ENCODE measurements at regions not wholly inside any gene's neighbourhood (a gene's known extent, or its start where the extent isn't known, plus 50 kb on each side); places are given as distances from the start of the nearest gene placed in this dataset.
"Not testable (repeated sequence)": the region's sequence is repeated elsewhere in the genome, so short reads cannot be mapped to it uniquely, and the experiment has no call there.

DNA sequence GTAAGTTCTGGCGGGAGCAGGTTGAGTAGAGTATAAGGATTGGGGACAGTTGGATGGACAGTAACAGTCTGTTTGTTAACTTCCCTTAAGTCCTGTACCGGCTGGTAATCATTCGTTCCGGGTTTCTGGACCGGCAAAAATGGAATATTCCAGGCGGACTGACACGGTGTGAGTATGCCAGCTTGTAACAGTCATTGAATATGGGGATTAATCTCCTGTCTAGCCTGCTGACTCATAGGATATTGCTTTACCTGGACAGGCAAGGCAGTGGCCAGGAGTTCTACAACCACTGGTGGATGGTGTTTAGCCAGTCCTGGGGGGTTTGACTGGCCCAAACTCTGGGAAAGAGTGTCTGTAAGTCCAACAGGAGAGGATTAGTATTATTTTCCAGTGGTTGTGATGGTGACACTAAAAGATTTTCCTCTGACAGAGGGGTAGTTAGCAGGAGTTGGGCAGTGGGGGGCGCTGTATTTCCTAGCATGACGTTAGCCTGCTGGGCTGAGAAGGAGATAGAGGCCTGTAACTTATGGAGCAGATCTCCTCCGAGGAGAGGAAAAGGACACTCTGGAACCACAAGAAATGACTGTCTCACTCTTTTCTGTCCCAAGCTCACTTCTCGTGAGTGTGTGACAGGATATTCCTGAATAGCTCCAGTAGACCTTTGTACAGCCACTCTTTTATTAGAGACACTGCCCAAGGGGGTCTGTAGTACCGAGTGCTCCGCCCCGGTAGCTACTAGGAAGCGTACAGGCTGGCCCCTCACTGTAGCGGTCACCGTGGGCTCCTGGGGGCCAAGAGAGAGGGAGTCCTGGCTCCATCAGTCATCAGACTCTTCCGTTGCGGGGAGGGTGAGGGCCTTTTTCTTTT lies 152.2 kb downstream of the TRIM27 start:
- DNase-seq, result no peak

- DNase-seq, result no peak
Observed at GRCh38 chr6:28772480-28773381, 151.1 kb downstream of the TRIM27 start.

GRCh38 chr6:28774292-28775051 lies 149.3 kb downstream of the TRIM27 start:
- DNase-seq, result no peak

- no peak for DNase-seq
Observed at GRCh38 chr6:28775052-28775376, 148.8 kb downstream of the TRIM27 start.

- DNase-seq, result no peak
Observed at GRCh38 chr6:28775405-28776129, 148.2 kb downstream of the TRIM27 start.

- no peak for DNase-seq
Observed at GRCh38 chr6:28776269-28777146, 147.3 kb downstream of the TRIM27 start.

DNA sequence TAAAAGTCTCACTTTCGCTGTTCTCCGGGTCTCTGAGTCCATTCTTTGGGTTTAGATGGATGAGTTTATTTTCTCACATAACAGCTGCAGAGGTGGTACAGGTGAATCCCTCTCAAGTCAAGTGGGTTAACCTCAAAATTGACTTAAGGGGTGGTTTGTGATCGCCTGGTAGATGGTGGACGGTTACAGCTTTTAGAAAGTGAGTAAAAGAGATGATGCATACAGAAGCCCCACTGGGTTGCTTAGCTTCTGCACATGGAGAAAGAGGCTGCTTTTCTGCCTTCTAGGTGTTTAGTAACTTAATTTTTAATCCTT lies 146.7 kb downstream of the TRIM27 start:
- no peak for DNase-seq

DNA sequence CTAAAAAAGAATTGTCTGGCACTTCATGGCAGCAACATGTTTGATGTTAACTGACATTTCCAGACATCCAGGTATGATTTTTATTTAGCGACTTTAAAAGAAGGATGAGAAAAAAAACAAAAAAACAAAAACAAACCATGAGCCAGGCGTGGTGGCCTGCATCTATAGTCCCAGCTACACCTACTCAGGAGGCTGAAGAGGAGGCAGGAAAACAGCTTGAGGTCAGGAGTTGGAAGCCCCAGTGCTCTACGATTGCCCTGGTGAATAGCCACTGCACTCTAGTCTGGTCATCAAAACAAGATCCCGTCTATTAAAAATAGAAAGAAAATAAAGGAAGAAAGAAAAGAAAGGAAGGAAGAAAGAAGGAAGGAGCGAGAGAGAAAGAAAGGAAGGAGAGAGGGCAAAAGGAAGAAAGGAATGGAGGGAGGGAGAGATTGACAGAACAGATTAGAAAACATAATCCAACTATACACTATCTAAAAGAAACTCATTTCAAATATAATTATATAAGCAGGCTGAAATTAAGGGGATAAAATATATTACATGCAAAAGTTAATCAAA lies 141.6 kb downstream of the TRIM27 start:
- DNase-seq, result no peak

GRCh38 chr6:28785962-28786679 lies 137.7 kb downstream of the TRIM27 start:
- no peak for DNase-seq

DNA sequence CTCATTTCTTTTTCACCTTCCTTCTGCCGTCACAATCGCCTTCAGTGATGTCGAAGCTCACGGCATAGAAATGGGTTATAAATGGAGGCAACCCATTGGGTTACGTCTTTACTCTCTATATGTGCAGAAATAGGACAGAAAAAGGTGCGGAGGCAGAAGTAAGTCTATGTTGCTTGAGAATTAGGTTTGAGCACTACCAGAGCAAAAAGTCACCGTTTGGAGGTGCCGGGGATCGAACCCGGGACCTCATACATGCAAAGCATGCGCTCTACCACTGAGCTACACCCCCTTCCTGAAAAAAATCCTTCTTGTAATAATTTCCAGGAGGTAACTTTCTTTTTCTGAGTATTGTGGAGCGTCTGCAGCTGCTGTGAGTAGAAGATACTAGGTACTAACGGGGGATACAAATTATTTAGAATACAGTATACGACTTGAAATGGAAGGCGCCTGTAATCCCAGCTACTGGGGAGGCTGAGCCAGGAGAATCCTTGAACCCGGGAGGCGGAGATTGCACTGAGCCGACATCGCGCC lies 134.2 kb downstream of the TRIM27 start:
- DNase-seq, result peak; percentile 72

- no peak for DNase-seq
Observed at GRCh38 chr6:28791002-28791383, 132.8 kb downstream of the TRIM27 start.

DNA sequence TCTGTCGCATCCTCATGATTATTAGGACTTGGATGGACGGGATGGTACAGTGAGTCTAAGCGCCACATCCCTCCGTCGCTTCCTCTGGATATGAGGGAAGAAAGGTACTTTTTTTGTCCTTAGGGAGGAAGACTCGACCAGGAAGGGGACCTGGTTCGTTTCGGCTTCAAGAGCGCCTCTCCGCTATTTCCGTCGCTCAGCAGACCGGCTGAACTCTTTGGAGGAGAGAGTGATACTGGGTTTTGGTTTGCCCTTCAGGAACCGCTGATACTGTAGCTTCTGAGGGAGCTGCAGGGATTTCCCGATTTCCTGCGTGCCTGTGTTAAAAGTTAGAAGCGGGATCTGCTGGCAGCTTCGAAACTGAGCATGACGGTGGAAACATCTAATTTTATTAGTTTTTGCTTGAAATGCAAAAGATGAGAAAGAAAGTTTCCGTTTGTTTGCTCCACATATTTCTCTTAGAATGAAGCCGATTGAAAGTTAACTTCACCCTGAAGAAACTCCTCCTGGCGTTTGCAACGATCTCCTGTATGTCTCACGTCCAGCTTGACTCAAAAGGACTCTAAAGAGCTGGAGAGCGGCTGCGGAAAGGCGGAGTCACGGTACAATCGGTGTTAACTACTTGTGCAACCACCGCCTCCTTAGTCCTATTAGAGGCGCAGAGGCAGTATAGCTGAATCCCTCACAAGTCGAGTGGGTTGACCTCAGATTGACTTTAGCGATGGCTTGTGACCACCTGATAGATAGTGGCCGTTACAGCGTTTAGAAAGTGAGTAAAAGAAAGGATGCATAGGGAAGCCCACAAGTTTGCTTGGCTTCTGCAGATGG lies 129.4 kb downstream of the TRIM27 start:
- DNase-seq, result peak; percentile 37

- DNase-seq, result not testable (repeated sequence)
Observed at GRCh38 chr6:28800647-28801046, 123.1 kb downstream of the TRIM27 start.

DNA sequence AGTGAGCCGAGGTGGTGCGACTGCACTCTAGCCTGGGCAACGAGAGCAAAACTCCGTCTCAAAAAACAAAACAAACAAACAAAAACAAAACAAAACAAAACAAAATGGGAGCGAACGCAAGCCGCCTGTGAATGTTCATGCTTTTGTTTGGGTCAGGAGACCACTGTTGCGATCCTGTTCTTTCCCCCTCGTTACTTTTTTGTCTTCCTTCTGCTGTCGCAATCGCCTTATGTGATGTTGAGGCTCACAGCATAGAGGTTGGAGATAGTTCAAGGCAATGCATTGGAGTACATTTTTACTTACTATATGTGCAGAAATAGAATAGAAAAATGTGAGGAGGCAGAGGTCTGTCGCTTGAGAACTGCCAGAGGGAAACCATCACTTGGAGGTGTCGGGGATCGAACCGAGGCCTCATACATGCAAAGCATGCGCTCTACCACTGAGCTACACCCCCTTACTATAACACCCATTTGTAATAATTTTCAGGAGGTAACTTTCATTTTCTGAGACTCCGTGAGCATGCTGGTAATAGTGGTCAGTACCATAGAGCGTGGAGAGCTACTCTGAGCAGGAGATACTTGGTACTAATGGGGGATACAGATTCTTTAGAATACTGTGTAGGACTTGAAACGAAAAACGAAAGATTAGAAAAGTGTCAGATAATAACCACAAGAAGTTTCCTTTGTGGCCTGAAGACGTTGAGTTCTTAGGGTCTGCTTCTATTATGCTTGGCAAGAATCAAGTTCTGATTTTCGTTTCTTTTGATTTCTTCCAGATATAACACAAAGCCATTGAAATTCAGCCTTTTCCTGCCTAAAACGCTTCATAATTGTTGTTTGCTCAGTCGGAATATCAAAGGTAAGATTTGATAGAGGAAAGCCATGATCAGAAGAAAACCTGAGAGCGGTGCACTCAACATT lies 121.1 kb downstream of the TRIM27 start:
- peak; percentile 68 for DNase-seq

- DNase-seq, result no peak
Observed at GRCh38 chr6:28803337-28803709, 120.5 kb downstream of the TRIM27 start.

DNA sequence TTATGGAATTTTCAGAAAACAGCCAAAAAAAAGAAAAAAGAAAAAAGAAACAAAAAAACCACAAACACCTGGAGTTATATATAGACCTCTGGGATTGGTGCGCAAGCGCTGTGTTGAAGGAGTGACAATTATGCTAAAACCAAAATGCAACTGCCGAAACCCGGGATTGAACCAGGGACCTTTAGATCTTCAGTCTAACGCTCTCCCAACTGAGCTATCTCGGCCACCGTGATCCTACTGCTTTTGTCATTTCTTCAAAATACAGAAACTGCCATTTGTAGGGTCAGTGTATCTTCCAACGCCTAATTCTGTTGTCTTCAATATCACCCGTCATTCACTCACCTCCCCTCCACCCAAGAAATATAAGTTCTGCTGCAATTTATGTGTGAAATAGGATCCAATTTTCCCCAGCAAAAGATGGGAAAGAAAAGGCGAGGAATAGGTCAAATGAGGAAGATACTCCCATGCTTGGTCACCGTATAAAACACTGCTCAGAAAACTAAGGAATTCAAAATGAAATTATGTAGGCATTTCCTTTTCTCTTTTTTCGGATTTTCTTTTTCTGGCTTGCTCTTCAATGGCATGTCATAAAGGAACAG lies 116.0 kb downstream of the TRIM27 start:
- DNase-seq, result peak; percentile 73

GRCh38 chr6:28808383-28808782 lies 115.4 kb downstream of the TRIM27 start:
- DNase-seq, result no peak

Measured in fibroblast of skin of right quadriceps (primary cell).